Stimulated activated CD4-positive, alpha-beta T cell treated with anti-CD3 and anti-CD28 coated beads, Interleukin-1b, Interleukin-23, amount 100 ng/mL, for 4 hours (primary cell): ENCODE measurements at regions not wholly inside any gene's neighbourhood (a gene's known extent, or its start where the extent isn't known, plus 50 kb on each side); places are given as distances from the start of the nearest gene placed in this dataset.
"Not testable (repeated sequence)": the region's sequence is repeated elsewhere in the genome, so short reads cannot be mapped to it uniquely, and the experiment has no call there.

Experiments used
- DNase-seq, 2 donors: peaks; one replicate each; pipeline ENCODE4 v3.0.0-alpha.2; 2020; ENCODE audit warnings: low read depth in 2 of 2

GRCh38 chr22:22756551-22757201 lies 112.3 kb downstream of the GGTLC2 start:
- DNase-seq: not testable (repeated sequence)

GRCh38 chr22:22758101-22758807 lies 113.8 kb downstream of the GGTLC2 start:
- DNase-seq: not testable (repeated sequence)

DNA sequence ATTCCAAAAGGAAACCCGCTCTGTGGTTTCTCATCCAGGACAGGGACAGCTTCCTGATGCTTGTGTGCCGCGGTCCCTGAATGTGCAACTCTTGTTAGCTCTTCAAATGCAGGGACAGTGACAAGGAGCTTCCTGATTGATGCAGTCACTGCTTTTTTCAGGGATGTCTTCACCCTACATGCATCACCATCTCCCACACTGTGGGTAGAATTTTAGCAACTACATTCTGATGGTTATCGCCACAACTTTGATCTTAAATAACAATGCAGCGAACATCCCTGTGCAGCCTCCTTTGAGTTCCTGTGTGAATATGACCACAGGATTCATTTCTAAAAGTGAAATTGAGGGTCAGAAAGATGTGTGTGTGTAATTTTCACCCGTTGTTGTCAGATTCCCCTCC lies 115.0 kb downstream of the GGTLC2 start:
- no peak for DNase-seq

- DNase-seq: no peak
Observed at GRCh38 chr22:22759889-22760546, 115.6 kb downstream of the GGTLC2 start.

- DNase-seq: no peak
Observed at GRCh38 chr22:22761606-22761962, 117.2 kb downstream of the GGTLC2 start.

DNA sequence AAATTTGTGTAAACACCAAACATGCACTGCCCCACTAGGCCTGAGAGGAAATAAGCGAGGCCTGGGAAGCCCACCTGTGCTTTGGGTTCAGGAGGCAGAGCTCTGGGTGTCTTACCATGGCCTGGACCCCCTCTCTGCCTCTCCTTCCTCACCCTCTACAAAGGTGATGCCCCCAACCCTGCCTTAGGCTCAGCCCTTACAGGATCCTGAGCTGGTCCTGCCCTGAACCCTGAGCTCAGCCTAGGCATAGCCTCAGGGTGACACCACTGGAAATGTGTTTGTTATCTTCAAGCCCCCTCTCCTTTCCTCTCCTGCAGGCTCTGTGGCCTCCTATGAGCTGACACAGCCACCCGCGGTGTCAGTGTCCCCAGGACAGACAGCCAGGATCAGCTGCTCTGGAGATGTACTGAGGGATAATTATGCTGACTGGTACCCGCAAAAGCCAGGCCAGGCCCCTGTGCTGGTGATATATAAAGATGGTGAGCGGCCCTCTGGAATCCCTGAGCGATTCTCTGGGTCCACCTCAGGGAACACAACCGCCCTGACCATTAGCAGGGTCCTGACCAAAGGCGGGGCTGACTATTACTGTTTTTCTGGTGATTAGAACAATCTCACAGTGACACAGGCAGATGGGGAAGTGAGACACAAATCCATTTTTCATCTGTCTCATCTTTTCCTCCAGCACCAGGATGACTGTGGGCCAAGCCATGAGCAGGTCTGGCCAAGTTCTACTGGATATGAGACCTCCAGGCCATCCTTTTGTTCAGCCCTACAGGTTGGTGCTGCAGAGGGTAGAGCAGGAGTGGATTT lies 117.8 kb downstream of the GGTLC2 start:
- no peak for DNase-seq

GRCh38 chr22:22763512-22763911 lies 119.1 kb downstream of the GGTLC2 start:
- no peak for DNase-seq

DNA sequence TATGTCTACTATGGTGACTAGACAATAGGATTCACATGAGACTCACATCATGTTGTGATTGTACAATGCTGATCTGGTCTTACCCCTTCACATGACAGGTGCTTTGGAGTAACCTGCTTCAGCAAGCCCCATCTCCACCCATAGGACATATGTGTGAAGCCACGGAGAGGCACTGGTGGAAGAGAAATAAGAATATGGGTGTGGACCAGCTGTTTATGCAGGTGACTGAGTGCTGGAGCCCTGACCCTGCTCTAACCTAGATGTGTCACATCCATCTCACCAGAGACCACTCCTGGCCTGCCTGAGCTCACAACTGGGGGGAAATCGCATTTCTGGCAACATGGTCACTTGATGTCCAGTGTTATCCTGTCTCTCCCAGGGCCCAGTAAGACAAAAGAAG lies 119.7 kb downstream of the GGTLC2 start:
- no peak for DNase-seq

DNA sequence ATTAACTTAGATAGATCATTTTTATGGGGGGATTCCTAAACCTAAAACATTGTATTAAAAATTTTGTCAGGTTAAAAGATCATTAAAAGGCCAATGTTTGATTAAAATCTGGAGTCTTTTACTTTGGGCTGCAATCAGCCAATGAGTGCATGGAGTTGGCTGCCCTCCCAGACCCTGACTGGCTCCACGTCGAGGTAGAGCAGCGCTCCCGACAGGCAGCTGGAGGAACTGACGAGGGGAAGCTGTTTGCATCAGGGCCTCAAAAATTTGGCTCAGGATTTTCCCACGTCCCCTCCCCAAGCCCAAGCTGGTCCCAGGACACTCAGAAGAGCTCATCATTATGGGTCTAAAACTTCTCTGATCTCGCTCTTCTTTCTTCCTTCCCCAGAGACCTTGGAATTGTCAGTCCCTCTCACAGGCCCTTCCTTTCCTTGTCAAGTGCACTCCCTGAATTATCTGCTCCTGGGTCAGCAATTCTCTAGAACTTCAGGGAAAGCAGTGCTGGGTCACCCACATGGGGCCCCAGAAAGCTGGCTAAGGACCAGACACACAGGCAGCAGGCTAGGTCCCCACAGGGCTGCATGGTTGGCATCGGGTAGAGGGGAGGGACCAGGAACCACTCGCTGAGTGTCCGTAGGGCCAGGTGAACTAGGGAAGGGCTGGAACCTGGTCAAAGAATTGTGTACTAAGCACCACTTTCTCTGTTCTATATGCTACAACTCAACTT lies 119.6 kb upstream of the IGLL5 start:
- DNase-seq: no peak

- no peak for DNase-seq
Observed at GRCh38 chr22:22768885-22769284, 118.7 kb upstream of the IGLL5 start.

GRCh38 chr22:22769434-22770279 lies 118.0 kb upstream of the IGLL5 start:
- no peak for DNase-seq

- DNase-seq: peak; percentile 23 to 30
Observed at GRCh38 chr22:22770280-22770871, 117.2 kb upstream of the IGLL5 start.

- no peak for DNase-seq
Observed at GRCh38 chr22:22770881-22771280, 116.7 kb upstream of the IGLL5 start.

DNA sequence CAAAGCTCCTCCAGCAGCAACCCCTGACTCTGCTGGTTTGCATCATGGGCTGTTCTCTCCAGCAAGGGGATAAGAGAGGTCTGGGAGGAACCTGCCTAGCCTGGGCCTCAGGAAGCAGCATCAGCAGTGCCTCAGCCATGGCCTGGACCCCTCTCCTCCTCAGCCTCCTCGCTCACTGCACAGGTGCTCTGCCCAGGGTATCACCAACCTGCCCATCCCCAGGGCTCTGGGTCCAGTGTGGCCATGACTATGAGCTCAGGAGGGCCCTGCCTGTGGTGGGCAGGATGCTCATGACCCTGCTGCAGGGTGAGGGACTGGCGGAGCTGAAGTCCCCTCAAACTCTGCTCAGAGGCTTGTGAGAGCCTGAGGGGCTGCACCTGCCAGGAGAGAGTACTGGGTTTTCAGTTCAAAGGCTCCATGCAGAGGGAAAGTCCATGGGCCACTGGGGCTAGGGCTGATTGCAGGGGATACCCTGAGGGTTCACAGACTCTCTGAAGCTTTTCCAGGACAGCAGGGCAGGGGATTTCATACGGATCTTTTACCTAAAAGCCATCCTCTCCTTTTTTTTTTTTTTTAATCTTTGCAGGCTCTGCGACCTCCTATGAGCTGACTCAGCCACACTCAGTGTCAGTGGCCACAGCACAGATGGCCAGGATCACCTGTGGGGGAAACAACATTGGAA lies 115.8 kb upstream of the IGLL5 start:
- no peak for DNase-seq

GRCh38 chr22:22772396-22772795 lies 115.2 kb upstream of the IGLL5 start:
- no peak for DNase-seq

GRCh38 chr22:22772883-22773282 lies 114.7 kb upstream of the IGLL5 start:
- no peak for DNase-seq

GRCh38 chr22:22773427-22773826 lies 114.2 kb upstream of the IGLL5 start:
- DNase-seq: no peak

DNA sequence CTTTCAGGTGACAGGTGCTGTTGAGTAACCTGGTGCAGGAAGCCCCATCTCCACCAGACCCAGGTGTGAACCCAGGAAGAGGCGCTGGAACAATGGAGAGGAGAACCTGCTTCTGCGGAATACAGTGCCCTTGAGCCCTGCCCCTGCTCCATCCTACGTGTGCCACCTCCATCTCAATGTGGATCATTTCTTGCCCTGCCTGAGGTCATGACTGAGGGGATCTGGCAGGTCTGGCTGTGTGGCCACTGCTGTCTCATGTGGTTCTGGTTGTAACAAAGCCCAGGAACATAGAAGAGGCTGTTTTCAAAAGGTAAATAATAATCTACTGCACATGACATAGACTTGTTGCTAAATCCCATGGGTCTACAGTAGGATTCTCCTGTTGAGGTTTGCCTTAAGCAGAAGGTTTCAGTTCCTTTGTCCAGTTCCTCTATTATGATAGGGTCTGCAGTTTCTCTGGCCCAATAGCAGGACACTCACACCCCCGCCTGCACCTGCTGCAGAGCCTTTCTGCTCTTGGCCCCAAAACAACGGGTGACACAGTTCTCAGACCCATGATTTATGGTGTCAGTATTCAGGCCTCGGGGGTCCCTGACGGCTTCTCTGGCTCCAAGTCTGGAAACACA lies 113.5 kb upstream of the IGLL5 start:
- DNase-seq: no peak

- not testable (repeated sequence) for DNase-seq
Observed at GRCh38 chr22:22774762-22775161, 112.9 kb upstream of the IGLL5 start.
